ENCODE measurements at regions not wholly inside any gene's neighbourhood (a gene's known extent, or its start where the extent isn't known, plus 50 kb on each side); places are given as distances from the start of the nearest gene placed in this dataset.

DNA sequence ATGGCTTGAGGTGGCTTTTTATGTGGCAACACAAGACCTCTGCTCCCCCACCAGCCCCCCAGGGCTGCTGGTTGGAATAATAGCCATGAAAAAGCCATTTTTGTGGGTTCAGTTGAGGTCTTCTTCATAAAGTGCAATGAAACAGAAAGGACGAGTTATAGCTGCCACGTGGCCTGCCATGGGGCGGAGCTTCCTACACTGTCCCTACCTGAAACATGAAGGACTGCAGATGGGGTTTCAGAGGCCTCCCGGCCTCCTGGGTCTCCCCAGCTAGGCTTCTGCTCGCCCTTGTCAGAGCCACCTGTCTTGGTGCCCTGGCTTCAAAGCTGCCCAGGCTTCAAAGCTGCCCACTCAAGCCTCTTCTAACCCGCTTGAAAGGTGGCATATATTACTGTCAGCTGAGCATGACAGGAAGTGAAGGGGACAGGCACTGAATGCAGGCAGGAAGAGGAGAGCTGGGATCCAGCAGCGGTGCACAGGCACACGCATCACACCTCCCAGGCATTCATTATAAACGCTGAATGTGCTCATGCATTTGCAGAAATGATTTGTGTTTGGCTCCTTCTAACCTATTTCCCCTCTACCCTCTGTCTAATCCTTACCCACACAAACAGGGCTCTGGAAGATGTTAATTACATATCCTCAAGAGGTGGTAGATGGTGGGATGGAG is 245.9 kb upstream of the PODXL start:
- no peak overlapping the region for H3K4me3 ChIP-seq (replicated peaks in 1 of 2; ENCODE audit: low read depth in 2 of 2, low read length in 2 of 2)
- TF ChIP-seq, protein P1, sequence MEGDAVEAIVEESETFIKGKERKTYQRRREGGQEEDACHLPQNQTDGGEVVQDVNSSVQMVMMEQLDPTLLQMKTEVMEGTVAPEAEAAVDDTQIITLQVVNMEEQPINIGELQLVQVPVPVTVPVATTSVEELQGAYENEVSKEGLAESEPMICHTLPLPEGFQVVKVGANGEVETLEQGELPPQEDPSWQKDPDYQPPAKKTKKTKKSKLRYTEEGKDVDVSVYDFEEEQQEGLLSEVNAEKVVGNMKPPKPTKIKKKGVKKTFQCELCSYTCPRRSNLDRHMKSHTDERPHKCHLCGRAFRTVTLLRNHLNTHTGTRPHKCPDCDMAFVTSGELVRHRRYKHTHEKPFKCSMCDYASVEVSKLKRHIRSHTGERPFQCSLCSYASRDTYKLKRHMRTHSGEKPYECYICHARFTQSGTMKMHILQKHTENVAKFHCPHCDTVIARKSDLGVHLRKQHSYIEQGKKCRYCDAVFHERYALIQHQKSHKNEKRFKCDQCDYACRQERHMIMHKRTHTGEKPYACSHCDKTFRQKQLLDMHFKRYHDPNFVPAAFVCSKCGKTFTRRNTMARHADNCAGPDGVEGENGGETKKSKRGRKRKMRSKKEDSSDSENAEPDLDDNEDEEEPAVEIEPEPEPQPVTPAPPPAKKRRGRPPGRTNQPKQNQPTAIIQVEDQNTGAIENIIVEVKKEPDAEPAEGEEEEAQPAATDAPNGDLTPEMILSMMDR (IDR thresholded peaks at IDR 0.05; ENCODE audit: low read depth, low read length) = no peak
- DNase-seq (ENCODE audit: low read depth in 2 of 2) = no peak

DNA sequence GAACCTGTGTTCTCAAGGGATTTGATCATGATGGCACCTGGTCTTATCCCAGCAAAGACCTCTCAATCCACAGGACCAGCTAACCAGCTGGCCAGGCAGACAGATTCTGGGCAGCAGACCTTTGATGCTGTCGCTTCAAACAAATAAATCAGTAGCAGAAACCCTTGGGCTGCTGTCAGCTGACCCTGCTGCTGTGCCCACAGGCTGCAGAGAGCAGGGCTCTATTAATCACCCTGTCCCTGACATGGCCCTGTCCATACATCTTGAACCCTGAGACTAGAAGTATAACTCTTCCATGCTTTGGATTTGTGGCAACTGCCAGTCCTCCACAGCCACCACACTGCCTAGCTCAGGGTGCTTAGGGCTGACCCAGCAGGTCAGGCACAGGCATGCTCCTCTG is 244.1 kb upstream of the PODXL start:
- H3K4me3 ChIP-seq (replicated peaks in 1 of 2; ENCODE audit: low read depth in 2 of 2, low read length in 2 of 2) = no peak overlapping the region
- TF ChIP-seq, protein P1 (IDR thresholded peaks at IDR 0.05; ENCODE audit: low read depth, low read length) = no peak
- no peak for DNase-seq (ENCODE audit: low read depth in 2 of 2)

DNA sequence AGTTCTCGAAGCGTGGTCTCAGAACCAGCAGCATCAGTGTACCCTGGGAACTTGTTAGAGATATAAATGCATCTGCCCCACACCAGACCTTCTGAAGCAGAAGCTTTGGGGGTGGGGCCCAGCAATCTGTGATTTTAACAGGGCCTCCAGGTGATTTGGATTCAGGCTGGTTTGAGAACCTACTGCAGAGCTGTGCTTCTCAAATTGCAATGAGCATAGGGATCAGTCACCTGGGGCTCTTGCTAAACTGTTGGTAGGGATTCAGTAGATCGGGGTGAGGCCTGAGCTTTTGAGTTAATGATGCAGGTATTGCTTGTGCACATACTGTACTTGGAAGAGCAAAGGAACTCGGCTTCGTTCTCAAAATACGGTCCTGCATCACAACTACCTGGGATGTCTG is 243.6 kb upstream of the PODXL start:
- no peak overlapping the region for H3K4me3 ChIP-seq (replicated peaks in 1 of 2; ENCODE audit: low read depth in 2 of 2, low read length in 2 of 2)
- TF ChIP-seq, protein P1 (IDR thresholded peaks at IDR 0.05; ENCODE audit: low read depth, low read length) = no peak
- DNase-seq (ENCODE audit: low read depth in 2 of 2) = no peak

DNA sequence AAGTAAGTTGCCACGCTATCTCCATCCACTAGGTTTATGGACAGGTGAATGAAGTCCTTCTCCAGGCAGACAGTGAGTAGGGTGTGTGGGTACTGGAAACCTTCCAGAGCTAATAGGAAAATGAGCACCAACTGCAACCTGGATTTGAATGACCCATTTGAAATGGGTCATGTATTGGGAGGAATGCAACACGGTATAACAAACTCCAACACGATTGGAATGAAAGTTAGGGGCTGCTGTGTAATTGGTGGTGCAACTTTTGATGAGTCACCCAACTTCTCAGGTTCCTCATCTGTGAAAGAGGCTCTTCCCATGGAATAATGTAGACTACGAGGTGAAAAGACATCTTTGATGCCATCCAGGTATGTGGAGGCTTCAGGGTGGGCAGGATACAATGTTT is 241.4 kb upstream of the PODXL start:
- TF ChIP-seq, protein P1 (IDR thresholded peaks at IDR 0.05; ENCODE audit: low read depth, low read length) = no peak
- H3K4me3 ChIP-seq (replicated peaks in 1 of 2; ENCODE audit: low read depth in 2 of 2, low read length in 2 of 2) = no peak overlapping the region
- no peak for DNase-seq (ENCODE audit: low read depth in 2 of 2)

GRCh38 chr7:131795400-131795799 is 239.0 kb upstream of the PODXL start:
- no peak overlapping the region for H3K4me3 ChIP-seq (replicated peaks in 1 of 2; ENCODE audit: low read depth in 2 of 2, low read length in 2 of 2)
- no peak for DNase-seq (ENCODE audit: low read depth in 2 of 2)
- TF ChIP-seq, protein P1 (IDR thresholded peaks at IDR 0.05; ENCODE audit: low read depth, low read length) = no peak

DNA sequence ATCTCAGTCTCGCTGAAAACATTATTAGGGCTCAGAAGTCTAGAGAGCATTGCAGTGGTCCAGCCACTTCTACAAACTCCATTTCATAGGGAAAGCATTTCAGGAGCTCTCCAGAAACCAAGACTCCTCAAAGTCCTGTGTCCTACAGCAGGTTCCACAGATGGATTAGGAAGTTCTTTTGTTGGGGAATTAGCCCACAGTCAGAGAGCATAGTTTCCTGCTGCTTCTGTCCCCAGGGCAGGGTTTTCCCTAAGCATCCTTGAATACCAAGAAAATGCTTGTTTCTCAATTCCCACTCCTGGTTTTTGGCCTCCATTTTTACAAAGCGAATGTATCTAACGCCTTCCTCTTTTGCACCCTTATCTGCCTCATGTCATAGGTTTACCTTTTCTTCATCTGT is 235.9 kb upstream of the PODXL start:
- TF ChIP-seq, protein P1 (IDR thresholded peaks at IDR 0.05; ENCODE audit: low read depth, low read length) = no peak
- no peak overlapping the region for H3K4me3 ChIP-seq (replicated peaks in 1 of 2; ENCODE audit: low read depth in 2 of 2, low read length in 2 of 2)
- DNase-seq (ENCODE audit: low read depth in 2 of 2) = no peak

- TF ChIP-seq, protein P1 (IDR thresholded peaks at IDR 0.05; ENCODE audit: low read depth, low read length) = no peak
Observed at GRCh38 chr7:131787101-131787500, 230.7 kb upstream of the PODXL start.

More at GRCh38 chr7:131787101-131787500, 230.7 kb upstream of the PODXL start:
- DNase-seq (ENCODE audit: low read depth in 2 of 2) = no peak
- H3K4me3 ChIP-seq (replicated peaks in 1 of 2; ENCODE audit: low read depth in 2 of 2, low read length in 2 of 2) = no peak overlapping the region

Measured in cardiac fibroblast (primary cell).